HEK293 (cell line): ENCODE measurements at regions not wholly inside any gene's neighbourhood (a gene's known extent, or its start where the extent isn't known, plus 50 kb on each side); places are given as distances from the start of the nearest gene placed in this dataset.

ENCODE experiments used
- CTCF ChIP-seq: fragments of 450-650 bp; formaldehyde crosslinking; IDR thresholded peaks from 2 replicates; pipeline ENCODE4 v1.5.1; 2016; ENCODE audit warnings: missing biosample characterization, missing genetic modification characterization
- TRIM28 ChIP-seq: IDR thresholded peaks from 2 replicates; pipeline ENCODE4 v1.6.1; 2011; ENCODE audit warnings: low read length, control low read depth, borderline replicate concordance
- YY1 ChIP-seq: fragments of 450-650 bp; formaldehyde crosslinking; IDR thresholded peaks from 2 replicates; pipeline ENCODE4 v1.5.1; 2018; ENCODE audit warnings: missing biosample characterization, missing genetic modification characterization
- ZNF274 ChIP-seq, 2 experiments: fragments of 200-500 bp in 1 of 2; fragments of 450-650 bp in 1 of 2; sonication (Bioruptor generic) in 1 of 2; formaldehyde crosslinking in 1 of 2; IDR thresholded peaks; 2 replicates each; pipeline versions ENCODE4 v1.5.1 to v1.6.1; 2014 to 2016; ENCODE audit warnings: borderline replicate concordance in 1 of 2, inconsistent platforms in 1 of 2, low read length in 1 of 2, missing biosample characterization in 1 of 2, missing genetic modification characterization in 1 of 2
- ZNF433 ChIP-seq: fragments of 450-650 bp; formaldehyde crosslinking; IDR thresholded peaks from 2 replicates; pipeline ENCODE4 v1.5.1; 2016; ENCODE audit warnings: missing biosample characterization, missing genetic modification characterization, low read depth
- ZNF514 ChIP-seq: fragments of 450-650 bp; formaldehyde crosslinking; IDR thresholded peaks from 2 replicates; pipeline ENCODE4 v1.5.1; 2016; ENCODE audit warnings: missing biosample characterization, missing genetic modification characterization
- TF ChIP-seq, protein P1 (sequence below): fragments of 450-650 bp; formaldehyde crosslinking; IDR thresholded peaks from 2 replicates; pipeline ENCODE4 v1.5.1; 2016; ENCODE audit warnings: missing biosample characterization, missing genetic modification characterization, borderline replicate concordance
- TF ChIP-seq, protein P2 (sequence below): fragments of 450-650 bp; formaldehyde crosslinking; IDR thresholded peaks from 2 replicates; pipeline ENCODE4 v1.5.1; 2016; ENCODE audit warnings: missing biosample characterization, missing genetic modification characterization

DNA sequence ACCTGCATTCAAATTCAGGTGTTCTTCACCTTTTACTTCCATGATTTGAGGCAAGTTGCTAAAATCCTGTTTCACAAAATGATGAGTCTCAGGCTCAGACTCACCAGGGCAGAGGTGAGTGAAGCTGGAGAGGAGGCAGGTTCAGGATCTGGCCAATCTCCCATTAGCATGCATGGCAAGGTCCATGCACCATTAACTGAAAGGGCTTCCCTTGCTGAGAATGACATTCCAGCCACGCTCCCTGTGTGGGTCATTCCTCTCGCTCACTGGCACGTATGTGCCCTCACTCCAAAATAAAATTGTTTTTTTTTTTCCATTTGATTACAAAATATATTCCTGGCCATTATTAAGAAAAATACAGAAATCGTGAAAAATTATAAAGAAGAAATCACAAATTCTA, 257.6 kb downstream of the C12orf75 start:
- TF ChIP-seq, protein P1, sequence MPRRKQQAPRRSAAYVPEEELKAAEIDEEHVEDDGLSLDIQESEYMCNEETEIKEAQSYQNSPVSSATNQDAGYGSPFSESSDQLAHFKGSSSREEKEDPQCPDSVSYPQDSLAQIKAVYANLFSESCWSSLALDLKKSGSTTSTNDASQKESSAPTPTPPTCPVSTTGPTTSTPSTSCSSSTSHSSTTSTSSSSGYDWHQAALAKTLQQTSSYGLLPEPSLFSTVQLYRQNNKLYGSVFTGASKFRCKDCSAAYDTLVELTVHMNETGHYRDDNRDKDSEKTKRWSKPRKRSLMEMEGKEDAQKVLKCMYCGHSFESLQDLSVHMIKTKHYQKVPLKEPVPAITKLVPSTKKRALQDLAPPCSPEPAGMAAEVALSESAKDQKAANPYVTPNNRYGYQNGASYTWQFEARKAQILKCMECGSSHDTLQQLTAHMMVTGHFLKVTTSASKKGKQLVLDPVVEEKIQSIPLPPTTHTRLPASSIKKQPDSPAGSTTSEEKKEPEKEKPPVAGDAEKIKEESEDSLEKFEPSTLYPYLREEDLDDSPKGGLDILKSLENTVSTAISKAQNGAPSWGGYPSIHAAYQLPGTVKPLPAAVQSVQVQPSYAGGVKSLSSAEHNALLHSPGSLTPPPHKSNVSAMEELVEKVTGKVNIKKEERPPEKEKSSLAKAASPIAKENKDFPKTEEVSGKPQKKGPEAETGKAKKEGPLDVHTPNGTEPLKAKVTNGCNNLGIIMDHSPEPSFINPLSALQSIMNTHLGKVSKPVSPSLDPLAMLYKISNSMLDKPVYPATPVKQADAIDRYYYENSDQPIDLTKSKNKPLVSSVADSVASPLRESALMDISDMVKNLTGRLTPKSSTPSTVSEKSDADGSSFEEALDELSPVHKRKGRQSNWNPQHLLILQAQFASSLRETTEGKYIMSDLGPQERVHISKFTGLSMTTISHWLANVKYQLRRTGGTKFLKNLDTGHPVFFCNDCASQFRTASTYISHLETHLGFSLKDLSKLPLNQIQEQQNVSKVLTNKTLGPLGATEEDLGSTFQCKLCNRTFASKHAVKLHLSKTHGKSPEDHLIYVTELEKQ (tag by site-specific recombination), result no peak
- TF ChIP-seq ZNF274 (IDR thresholded peaks at IDR 0.05; ENCODE audit: low read length) (no peak), ZNF274 (tag by site-specific recombination; IDR thresholded peaks at IDR 0.05; ENCODE audit: borderline replicate concordance) (no peak), YY1 (tag by site-specific recombination) (no peak), TRIM28 (no peak), CTCF (tag by site-specific recombination) (no peak), ZNF514 (tag by site-specific recombination) (no peak), ZNF433 (tag by site-specific recombination) (no peak)
- TF ChIP-seq, protein P2, sequence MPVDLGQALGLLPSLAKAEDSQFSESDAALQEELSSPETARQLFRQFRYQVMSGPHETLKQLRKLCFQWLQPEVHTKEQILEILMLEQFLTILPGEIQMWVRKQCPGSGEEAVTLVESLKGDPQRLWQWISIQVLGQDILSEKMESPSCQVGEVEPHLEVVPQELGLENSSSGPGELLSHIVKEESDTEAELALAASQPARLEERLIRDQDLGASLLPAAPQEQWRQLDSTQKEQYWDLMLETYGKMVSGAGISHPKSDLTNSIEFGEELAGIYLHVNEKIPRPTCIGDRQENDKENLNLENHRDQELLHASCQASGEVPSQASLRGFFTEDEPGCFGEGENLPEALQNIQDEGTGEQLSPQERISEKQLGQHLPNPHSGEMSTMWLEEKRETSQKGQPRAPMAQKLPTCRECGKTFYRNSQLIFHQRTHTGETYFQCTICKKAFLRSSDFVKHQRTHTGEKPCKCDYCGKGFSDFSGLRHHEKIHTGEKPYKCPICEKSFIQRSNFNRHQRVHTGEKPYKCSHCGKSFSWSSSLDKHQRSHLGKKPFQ (tag by site-specific recombination), result no peak
